ENCODE measurements at regions not wholly inside any gene's neighbourhood (a gene's known extent, or its start where the extent isn't known, plus 50 kb on each side); places are given as distances from the start of the nearest gene placed in this dataset.

- H3K9me3 ChIP-seq = peaks cover 0 to 4% of the 10 kb centered on the region in 2 donors
- no peaks in the 10 kb centered on the region for H3K36me3 ChIP-seq
- H3K4me3 ChIP-seq = no peak overlapping the region
- intact Hi-C loops (cut with DNase I) = no loop called here
- H3K27ac ChIP-seq = no peak overlapping the region
- no peaks in the 10 kb centered on the region for H3K27me3 ChIP-seq
- no peaks in the 10 kb centered on the region for H3K4me1 ChIP-seq
- TF ChIP-seq CTCF (IDR thresholded peaks at IDR 0.05) = no peak
- DNase-seq (ENCODE audit: low spot score in 2 of 2) = no peak
Measured at GRCh38 chr17:71649941-71650350, 470.9 kb upstream of the SOX9 start.

- no peak for TF ChIP-seq CTCF (IDR thresholded peaks at IDR 0.05)
- Histone ChIP-seq H3K36me3 (no peaks in the 10 kb centered on the region), H3K27ac (no peak overlapping the region), H3K4me3 (no peak overlapping the region), H3K9me3 (no peaks in the 10 kb centered on the region), H3K27me3 (no peaks in the 10 kb centered on the region), H3K4me1 (no peaks in the 10 kb centered on the region)
- intact Hi-C loops (cut with DNase I) = no loop called here
- no peak for DNase-seq (ENCODE audit: low spot score in 2 of 2)
Measured at GRCh38 chr17:71655542-71655941, 465.3 kb upstream of the SOX9 start.

- no peaks in the 10 kb centered on the region for H3K4me1 ChIP-seq
- no peak overlapping the region for H3K4me3 ChIP-seq
- DNase-seq (ENCODE audit: low spot score in 2 of 2) = no peak
- intact Hi-C loops (cut with DNase I) = no loop called here
- no peaks in the 10 kb centered on the region for H3K9me3 ChIP-seq
- TF ChIP-seq CTCF (IDR thresholded peaks at IDR 0.05) = no peak
- no peak overlapping the region for H3K27ac ChIP-seq
- no peaks in the 10 kb centered on the region for H3K27me3 ChIP-seq
- no peaks in the 10 kb centered on the region for H3K36me3 ChIP-seq
Measured at GRCh38 chr17:71656964-71657858, 463.6 kb upstream of the SOX9 start.

- H3K9me3 ChIP-seq = no peaks in the 10 kb centered on the region
- H3K4me3 ChIP-seq = no peak overlapping the region
- H3K4me1 ChIP-seq = no peaks in the 10 kb centered on the region
- H3K27me3 ChIP-seq = no peaks in the 10 kb centered on the region
- H3K36me3 ChIP-seq = no peaks in the 10 kb centered on the region
- no peak overlapping the region for H3K27ac ChIP-seq
- no peak for TF ChIP-seq CTCF (IDR thresholded peaks at IDR 0.05)
- intact Hi-C loops (cut with DNase I) = no loop called here
- no peak for DNase-seq (ENCODE audit: low spot score in 2 of 2)
Measured at GRCh38 chr17:71658996-71659395, 461.8 kb upstream of the SOX9 start.

GRCh38 chr17:71664861-71665260 lies 456.0 kb upstream of the SOX9 start:
- H3K27me3 ChIP-seq = no peaks in the 10 kb centered on the region
- intact Hi-C loops (cut with DNase I) = no loop called here
- DNase-seq (ENCODE audit: low spot score in 2 of 2) = no peak
- no peaks in the 10 kb centered on the region for H3K9me3 ChIP-seq
- no peaks in the 10 kb centered on the region for H3K36me3 ChIP-seq
- no peak for TF ChIP-seq CTCF (IDR thresholded peaks at IDR 0.05)
- no peak overlapping the region for H3K27ac ChIP-seq
- H3K4me3 ChIP-seq = no peak overlapping the region
- no peaks in the 10 kb centered on the region for H3K4me1 ChIP-seq
